ENCODE measurements at regions not wholly inside any gene's neighbourhood (a gene's known extent, or its start where the extent isn't known, plus 50 kb on each side); places are given as distances from the start of the nearest gene placed in this dataset.

DNA sequence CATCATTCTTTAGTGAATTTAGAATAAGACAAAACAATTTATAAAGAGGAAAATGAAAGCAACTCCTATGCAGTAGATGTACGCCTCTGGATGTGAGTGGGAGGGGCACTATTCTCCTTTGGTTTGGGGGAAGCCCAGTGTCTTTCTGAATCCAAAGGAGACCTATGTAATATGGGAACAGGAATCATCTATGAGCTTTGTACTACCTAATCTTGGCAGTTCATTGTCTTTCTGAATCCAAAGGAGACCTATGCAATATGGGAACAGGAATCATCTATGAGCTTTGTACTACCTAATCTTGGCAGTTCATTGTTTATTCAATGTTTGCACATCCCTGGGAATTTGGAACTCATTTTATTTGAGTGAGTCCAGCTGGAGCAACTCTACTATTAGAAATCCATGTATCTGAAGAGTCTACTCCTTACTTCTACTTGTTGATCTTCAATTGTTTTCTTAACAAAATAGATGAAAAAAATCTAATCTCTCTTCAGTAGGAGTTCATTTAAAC, 401.1 kb upstream of the LRATD1 start:
- Histone ChIP-seq H3K36me3 (ENCODE audit: insufficient read depth, low read length) (no peaks in the 10 kb centered on the region), H3K27ac (ENCODE audit: low read depth, low read length) (no peak overlapping the region), H3K4me1 (ENCODE audit: insufficient read depth, low read length) (no peaks in the 10 kb centered on the region), H3K27me3 (ENCODE audit: insufficient read depth, low read length) (no peaks in the 10 kb centered on the region), H2AFZ (ENCODE audit: low read length) (no peak overlapping the region), H3K4me2 (ENCODE audit: insufficient read depth, low read length) (no peak overlapping the region), H3K4me3 (ENCODE audit: insufficient read depth, low read length) (no peak overlapping the region), H3K79me2 (ENCODE audit: insufficient read depth, low read length) (no peaks in the 10 kb centered on the region), H3K9me3 (ENCODE audit: low read depth, low read length) (peaks cover 1% of the 10 kb centered on the region), H4K20me1 (ENCODE audit: insufficient read depth, low read length) (no peaks in the 10 kb centered on the region)
- TF ChIP-seq, protein P1, sequence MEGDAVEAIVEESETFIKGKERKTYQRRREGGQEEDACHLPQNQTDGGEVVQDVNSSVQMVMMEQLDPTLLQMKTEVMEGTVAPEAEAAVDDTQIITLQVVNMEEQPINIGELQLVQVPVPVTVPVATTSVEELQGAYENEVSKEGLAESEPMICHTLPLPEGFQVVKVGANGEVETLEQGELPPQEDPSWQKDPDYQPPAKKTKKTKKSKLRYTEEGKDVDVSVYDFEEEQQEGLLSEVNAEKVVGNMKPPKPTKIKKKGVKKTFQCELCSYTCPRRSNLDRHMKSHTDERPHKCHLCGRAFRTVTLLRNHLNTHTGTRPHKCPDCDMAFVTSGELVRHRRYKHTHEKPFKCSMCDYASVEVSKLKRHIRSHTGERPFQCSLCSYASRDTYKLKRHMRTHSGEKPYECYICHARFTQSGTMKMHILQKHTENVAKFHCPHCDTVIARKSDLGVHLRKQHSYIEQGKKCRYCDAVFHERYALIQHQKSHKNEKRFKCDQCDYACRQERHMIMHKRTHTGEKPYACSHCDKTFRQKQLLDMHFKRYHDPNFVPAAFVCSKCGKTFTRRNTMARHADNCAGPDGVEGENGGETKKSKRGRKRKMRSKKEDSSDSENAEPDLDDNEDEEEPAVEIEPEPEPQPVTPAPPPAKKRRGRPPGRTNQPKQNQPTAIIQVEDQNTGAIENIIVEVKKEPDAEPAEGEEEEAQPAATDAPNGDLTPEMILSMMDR (IDR thresholded peaks at IDR 0.05; ENCODE audit: extremely low read depth, low read depth, low read length), result no peak
- no peak for DNase-seq (ENCODE audit: insufficient read length, low spot score, missing footprints)

GRCh38 chr2:14232217-14232616, 400.3 kb upstream of the LRATD1 start:
- Histone ChIP-seq H2AFZ (ENCODE audit: low read length) (no peak overlapping the region), H3K79me2 (ENCODE audit: insufficient read depth, low read length) (no peaks in the 10 kb centered on the region), H4K20me1 (ENCODE audit: insufficient read depth, low read length) (no peaks in the 10 kb centered on the region), H3K4me2 (ENCODE audit: insufficient read depth, low read length) (no peak overlapping the region), H3K27ac (ENCODE audit: low read depth, low read length) (no peak overlapping the region), H3K4me1 (ENCODE audit: insufficient read depth, low read length) (no peaks in the 10 kb centered on the region), H3K27me3 (ENCODE audit: insufficient read depth, low read length) (no peaks in the 10 kb centered on the region), H3K4me3 (ENCODE audit: insufficient read depth, low read length) (no peak overlapping the region), H3K9me3 (ENCODE audit: low read depth, low read length) (peaks cover 1% of the 10 kb centered on the region), H3K36me3 (ENCODE audit: insufficient read depth, low read length) (no peaks in the 10 kb centered on the region)
- DNase-seq (ENCODE audit: insufficient read length, low spot score, missing footprints), result no peak
- TF ChIP-seq, protein P1 (IDR thresholded peaks at IDR 0.05; ENCODE audit: extremely low read depth, low read depth, low read length), result no peak

DNA sequence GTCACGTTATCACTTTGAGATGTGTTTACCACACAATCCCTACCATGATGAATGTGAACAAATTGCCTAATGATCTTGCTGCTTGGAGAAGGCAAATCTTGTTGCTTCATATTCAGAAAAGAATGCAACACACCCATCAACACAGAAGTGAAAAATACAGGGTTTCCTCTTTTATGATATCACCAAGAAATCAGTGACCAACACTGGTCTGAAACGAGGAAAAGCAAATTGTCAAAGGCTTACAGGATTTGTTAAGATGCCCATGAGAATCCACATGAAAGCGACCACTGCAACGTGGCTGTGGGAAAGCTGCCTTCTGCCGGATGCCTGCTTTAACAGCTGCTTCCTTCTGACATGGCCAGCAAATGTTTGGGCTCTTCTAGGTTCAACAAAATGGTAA, 397.6 kb upstream of the LRATD1 start:
- DNase-seq (ENCODE audit: insufficient read length, low spot score, missing footprints), result no peak
- Histone ChIP-seq H3K27me3 (ENCODE audit: insufficient read depth, low read length) (no peaks in the 10 kb centered on the region), H3K4me1 (ENCODE audit: insufficient read depth, low read length) (no peaks in the 10 kb centered on the region), H4K20me1 (ENCODE audit: insufficient read depth, low read length) (no peaks in the 10 kb centered on the region), H3K79me2 (ENCODE audit: insufficient read depth, low read length) (no peaks in the 10 kb centered on the region), H3K36me3 (ENCODE audit: insufficient read depth, low read length) (no peaks in the 10 kb centered on the region), H3K27ac (ENCODE audit: low read depth, low read length) (no peak overlapping the region), H2AFZ (ENCODE audit: low read length) (no peak overlapping the region), H3K4me2 (ENCODE audit: insufficient read depth, low read length) (no peak overlapping the region), H3K4me3 (ENCODE audit: insufficient read depth, low read length) (no peak overlapping the region), H3K9me3 (ENCODE audit: low read depth, low read length) (no peaks in the 10 kb centered on the region)
- TF ChIP-seq, protein P1 (IDR thresholded peaks at IDR 0.05; ENCODE audit: extremely low read depth, low read depth, low read length), result no peak

GRCh38 chr2:14235667-14236066, 396.9 kb upstream of the LRATD1 start:
- Histone ChIP-seq H3K36me3 (ENCODE audit: insufficient read depth, low read length) (no peaks in the 10 kb centered on the region), H3K27ac (ENCODE audit: low read depth, low read length) (no peak overlapping the region), H3K79me2 (ENCODE audit: insufficient read depth, low read length) (no peaks in the 10 kb centered on the region), H4K20me1 (ENCODE audit: insufficient read depth, low read length) (no peaks in the 10 kb centered on the region), H3K4me3 (ENCODE audit: insufficient read depth, low read length) (no peak overlapping the region), H2AFZ (ENCODE audit: low read length) (no peak overlapping the region), H3K27me3 (ENCODE audit: insufficient read depth, low read length) (no peaks in the 10 kb centered on the region), H3K4me2 (ENCODE audit: insufficient read depth, low read length) (no peak overlapping the region), H3K4me1 (ENCODE audit: insufficient read depth, low read length) (no peaks in the 10 kb centered on the region), H3K9me3 (ENCODE audit: low read depth, low read length) (no peaks in the 10 kb centered on the region)
- no peak for DNase-seq (ENCODE audit: insufficient read length, low spot score, missing footprints)
- TF ChIP-seq, protein P1 (IDR thresholded peaks at IDR 0.05; ENCODE audit: extremely low read depth, low read depth, low read length), result no peak
